RWPE2 (cell line): ENCODE measurements at regions not wholly inside any gene's neighbourhood (a gene's known extent, or its start where the extent isn't known, plus 50 kb on each side); places are given as distances from the start of the nearest gene placed in this dataset.
"Not testable (repeated sequence)": the region's sequence is repeated elsewhere in the genome, so short reads cannot be mapped to it uniquely, and the experiment has no call there.

ENCODE experiments used
- ATAC-seq: fragments of 200-7000 bp; cut with Tn5 transposase; 3 replicates; pipeline ENCODE4 v1.9.1; 2021; ENCODE audit warnings: low read depth
- DNase-seq: peaks from one replicate; pipeline ENCODE4 v3.0.0-alpha.2; 2020; ENCODE audit warnings: low spot score
- H3K27ac ChIP-seq: fragments of 450-650 bp; 2 replicates; pipeline ENCODE4 v1.5.1; 2017; ENCODE audit warnings: mild to moderate bottlenecking; ENCODE audit not compliant: poor library complexity, severe bottlenecking
- H3K27me3 ChIP-seq: fragments of 250-450 bp; sonication (Bioruptor Pico); 2 replicates; pipeline ENCODE4 v1.5.1; 2021; ENCODE audit warnings: mild to moderate bottlenecking, moderate library complexity; ENCODE audit not compliant: insufficient read depth, poor library complexity, severe bottlenecking
- H3K36me3 ChIP-seq: fragments of 250-450 bp; sonication (Bioruptor Pico); 2 replicates; pipeline ENCODE4 v1.5.1; 2020; ENCODE audit warnings: low read depth, mild to moderate bottlenecking, moderate library complexity
- H3K4me1 ChIP-seq: fragments of 250-450 bp; sonication (Bioruptor Pico); 2 replicates; pipeline ENCODE4 v1.5.1; 2021; ENCODE audit warnings: mild to moderate bottlenecking, moderate library complexity; ENCODE audit not compliant: insufficient read depth, poor library complexity, severe bottlenecking
- H3K4me3 ChIP-seq: fragments of 250-450 bp; sonication (Bioruptor Pico); 2 replicates; pipeline ENCODE4 v1.5.1; 2021; ENCODE audit warnings: mild to moderate bottlenecking, moderate library complexity; ENCODE audit not compliant: severe bottlenecking
- H3K9me3 ChIP-seq: fragments of 250-450 bp; sonication (Bioruptor Pico); 2 replicates; pipeline ENCODE4 v1.5.1; 2021; ENCODE audit warnings: mild to moderate bottlenecking, moderate library complexity; ENCODE audit not compliant: severe bottlenecking
- CTCF ChIP-seq: fragments of 450-650 bp; IDR thresholded peaks from one replicate; pipeline ENCODE4 v1.5.1; 2017; ENCODE audit warnings: mild to moderate bottlenecking, moderate library complexity; ENCODE audit not compliant: poor library complexity, severe bottlenecking

- H3K36me3 ChIP-seq = no peaks in the 10 kb centered on the region
- peaks cover 7% of the 10 kb centered on the region for H3K4me1 ChIP-seq
- no peak for TF ChIP-seq CTCF
- H3K27me3 ChIP-seq = no peaks in the 10 kb centered on the region
- no peak for ATAC-seq
- H3K9me3 ChIP-seq = no peaks in the 10 kb centered on the region
- no peak for DNase-seq
- H3K4me3 ChIP-seq = no peak overlapping the region
- H3K27ac ChIP-seq = no peak overlapping the region
Observed at GRCh38 chr14:54259821-54260220, 137.0 kb upstream of the CDKN3 start.

GRCh38 chr14:54261283-54261682 is 135.5 kb upstream of the CDKN3 start:
- peaks cover 7% of the 10 kb centered on the region for H3K4me1 ChIP-seq
- no peaks in the 10 kb centered on the region for H3K27me3 ChIP-seq
- TF ChIP-seq CTCF = no peak
- H3K4me3 ChIP-seq = no peak overlapping the region
- no peaks in the 10 kb centered on the region for H3K9me3 ChIP-seq
- no peaks in the 10 kb centered on the region for H3K36me3 ChIP-seq
- ATAC-seq = no peak
- no peak for DNase-seq
- H3K27ac ChIP-seq = no peak overlapping the region

GRCh38 chr14:54266616-54267015 is 130.2 kb upstream of the CDKN3 start:
- ATAC-seq, DNase-seq, H3K9me3 ChIP-seq, H3K27me3 ChIP-seq, H3K27ac ChIP-seq, H3K36me3 ChIP-seq, H3K4me3 ChIP-seq, H3K4me1 ChIP-seq: not testable (repeated sequence)

GRCh38 chr14:54267172-54267571 is 129.6 kb upstream of the CDKN3 start:
- no peak for ATAC-seq

GRCh38 chr14:54275997-54276725 is 120.6 kb upstream of the CDKN3 start:
- H3K27me3 ChIP-seq = no peaks in the 10 kb centered on the region
- no peak for ATAC-seq
- H3K27ac ChIP-seq = no peak overlapping the region
- H3K4me3 ChIP-seq = no peak overlapping the region
- no peaks in the 10 kb centered on the region for H3K9me3 ChIP-seq
- H3K36me3 ChIP-seq = no peaks in the 10 kb centered on the region
- no peaks in the 10 kb centered on the region for H3K4me1 ChIP-seq
- TF ChIP-seq CTCF = no peak
- no peak for DNase-seq

More at GRCh38 chr14:54267172-54267571, 129.6 kb upstream of the CDKN3 start:
- Histone ChIP-seq H3K4me3 (no peak overlapping the region), H3K27ac (no peak overlapping the region), H3K36me3 (no peaks in the 10 kb centered on the region), H3K9me3 (no peaks in the 10 kb centered on the region), H3K27me3 (no peaks in the 10 kb centered on the region), H3K4me1 (no peaks in the 10 kb centered on the region)
- DNase-seq = no peak
- no peak for TF ChIP-seq CTCF
